ENCODE measurements at regions not wholly inside any gene's neighbourhood (a gene's known extent, or its start where the extent isn't known, plus 50 kb on each side); places are given as distances from the start of the nearest gene placed in this dataset.

DNA sequence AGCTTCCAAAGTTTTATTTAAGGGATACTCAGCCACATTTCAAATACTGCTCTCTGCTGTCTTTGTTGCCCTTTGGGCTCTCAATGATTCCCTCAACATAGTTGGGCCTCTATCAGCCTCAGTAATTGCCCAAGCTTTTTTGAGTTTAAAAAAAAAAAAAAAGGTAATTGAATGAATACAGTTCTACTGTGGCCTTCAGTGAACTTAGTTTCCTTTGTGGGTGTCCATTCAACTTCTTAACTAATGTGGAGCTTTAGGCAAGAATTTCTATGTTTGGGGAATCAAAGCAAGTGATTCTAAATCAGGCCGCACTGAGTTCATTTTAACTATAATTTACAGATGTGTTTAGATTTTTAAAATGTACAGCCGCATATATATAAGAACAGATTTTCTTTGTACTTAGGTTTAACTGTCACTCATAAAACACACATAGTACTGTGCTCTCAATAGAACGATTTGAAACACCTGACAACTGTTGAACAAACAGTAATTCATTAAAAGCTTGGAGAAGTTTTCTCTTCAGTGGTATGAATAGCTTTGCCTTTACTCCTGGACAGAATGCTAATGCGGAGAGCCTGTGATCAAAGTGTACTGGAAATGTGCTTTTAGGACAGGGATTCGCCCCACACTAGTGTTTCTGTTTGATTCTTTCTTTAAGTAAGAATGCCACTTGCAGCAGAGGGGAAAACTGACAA lies 844.9 kb upstream of the SEMA6D start:
- TF ChIP-seq, protein P1, sequence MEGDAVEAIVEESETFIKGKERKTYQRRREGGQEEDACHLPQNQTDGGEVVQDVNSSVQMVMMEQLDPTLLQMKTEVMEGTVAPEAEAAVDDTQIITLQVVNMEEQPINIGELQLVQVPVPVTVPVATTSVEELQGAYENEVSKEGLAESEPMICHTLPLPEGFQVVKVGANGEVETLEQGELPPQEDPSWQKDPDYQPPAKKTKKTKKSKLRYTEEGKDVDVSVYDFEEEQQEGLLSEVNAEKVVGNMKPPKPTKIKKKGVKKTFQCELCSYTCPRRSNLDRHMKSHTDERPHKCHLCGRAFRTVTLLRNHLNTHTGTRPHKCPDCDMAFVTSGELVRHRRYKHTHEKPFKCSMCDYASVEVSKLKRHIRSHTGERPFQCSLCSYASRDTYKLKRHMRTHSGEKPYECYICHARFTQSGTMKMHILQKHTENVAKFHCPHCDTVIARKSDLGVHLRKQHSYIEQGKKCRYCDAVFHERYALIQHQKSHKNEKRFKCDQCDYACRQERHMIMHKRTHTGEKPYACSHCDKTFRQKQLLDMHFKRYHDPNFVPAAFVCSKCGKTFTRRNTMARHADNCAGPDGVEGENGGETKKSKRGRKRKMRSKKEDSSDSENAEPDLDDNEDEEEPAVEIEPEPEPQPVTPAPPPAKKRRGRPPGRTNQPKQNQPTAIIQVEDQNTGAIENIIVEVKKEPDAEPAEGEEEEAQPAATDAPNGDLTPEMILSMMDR (IDR thresholded peaks at IDR 0.05): no peak
- TF ChIP-seq SOX15 (CRISPR knock-in tag; IDR thresholded peaks at IDR 0.05) (no peak), NFE2L1 (CRISPR knock-in tag; IDR thresholded peaks at IDR 0.05) (no peak), ELF4 (CRISPR knock-in tag; IDR thresholded peaks at IDR 0.05; ENCODE audit: low read depth) (no peak), SMAD3 (CRISPR knock-in tag; IDR thresholded peaks at IDR 0.05; ENCODE audit: borderline replicate concordance) (no peak), SP1 (CRISPR knock-in tag; conservative IDR thresholded peaks at IDR 0.05) (no peak), ETV6 (CRISPR knock-in tag; IDR thresholded peaks at IDR 0.05) (no peak)
- TF ChIP-seq, protein P2, sequence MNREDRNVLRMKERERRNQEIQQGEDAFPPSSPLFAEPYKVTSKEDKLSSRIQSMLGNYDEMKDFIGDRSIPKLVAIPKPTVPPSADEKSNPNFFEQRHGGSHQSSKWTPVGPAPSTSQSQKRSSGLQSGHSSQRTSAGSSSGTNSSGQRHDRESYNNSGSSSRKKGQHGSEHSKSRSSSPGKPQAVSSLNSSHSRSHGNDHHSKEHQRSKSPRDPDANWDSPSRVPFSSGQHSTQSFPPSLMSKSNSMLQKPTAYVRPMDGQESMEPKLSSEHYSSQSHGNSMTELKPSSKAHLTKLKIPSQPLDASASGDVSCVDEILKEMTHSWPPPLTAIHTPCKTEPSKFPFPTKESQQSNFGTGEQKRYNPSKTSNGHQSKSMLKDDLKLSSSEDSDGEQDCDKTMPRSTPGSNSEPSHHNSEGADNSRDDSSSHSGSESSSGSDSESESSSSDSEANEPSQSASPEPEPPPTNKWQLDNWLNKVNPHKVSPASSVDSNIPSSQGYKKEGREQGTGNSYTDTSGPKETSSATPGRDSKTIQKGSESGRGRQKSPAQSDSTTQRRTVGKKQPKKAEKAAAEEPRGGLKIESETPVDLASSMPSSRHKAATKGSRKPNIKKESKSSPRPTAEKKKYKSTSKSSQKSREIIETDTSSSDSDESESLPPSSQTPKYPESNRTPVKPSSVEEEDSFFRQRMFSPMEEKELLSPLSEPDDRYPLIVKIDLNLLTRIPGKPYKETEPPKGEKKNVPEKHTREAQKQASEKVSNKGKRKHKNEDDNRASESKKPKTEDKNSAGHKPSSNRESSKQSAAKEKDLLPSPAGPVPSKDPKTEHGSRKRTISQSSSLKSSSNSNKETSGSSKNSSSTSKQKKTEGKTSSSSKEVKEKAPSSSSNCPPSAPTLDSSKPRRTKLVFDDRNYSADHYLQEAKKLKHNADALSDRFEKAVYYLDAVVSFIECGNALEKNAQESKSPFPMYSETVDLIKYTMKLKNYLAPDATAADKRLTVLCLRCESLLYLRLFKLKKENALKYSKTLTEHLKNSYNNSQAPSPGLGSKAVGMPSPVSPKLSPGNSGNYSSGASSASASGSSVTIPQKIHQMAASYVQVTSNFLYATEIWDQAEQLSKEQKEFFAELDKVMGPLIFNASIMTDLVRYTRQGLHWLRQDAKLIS (CRISPR knock-in tag; IDR thresholded peaks at IDR 0.05; ENCODE audit: borderline replicate concordance): no peak
- TF ChIP-seq, protein P3, sequence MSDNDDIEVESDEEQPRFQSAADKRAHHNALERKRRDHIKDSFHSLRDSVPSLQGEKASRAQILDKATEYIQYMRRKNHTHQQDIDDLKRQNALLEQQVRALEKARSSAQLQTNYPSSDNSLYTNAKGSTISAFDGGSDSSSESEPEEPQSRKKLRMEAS (CRISPR knock-in tag; IDR thresholded peaks at IDR 0.05): no peak
- TF ChIP-seq, protein P4, sequence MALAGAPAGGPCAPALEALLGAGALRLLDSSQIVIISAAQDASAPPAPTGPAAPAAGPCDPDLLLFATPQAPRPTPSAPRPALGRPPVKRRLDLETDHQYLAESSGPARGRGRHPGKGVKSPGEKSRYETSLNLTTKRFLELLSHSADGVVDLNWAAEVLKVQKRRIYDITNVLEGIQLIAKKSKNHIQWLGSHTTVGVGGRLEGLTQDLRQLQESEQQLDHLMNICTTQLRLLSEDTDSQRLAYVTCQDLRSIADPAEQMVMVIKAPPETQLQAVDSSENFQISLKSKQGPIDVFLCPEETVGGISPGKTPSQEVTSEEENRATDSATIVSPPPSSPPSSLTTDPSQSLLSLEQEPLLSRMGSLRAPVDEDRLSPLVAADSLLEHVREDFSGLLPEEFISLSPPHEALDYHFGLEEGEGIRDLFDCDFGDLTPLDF (CRISPR knock-in tag; IDR thresholded peaks at IDR 0.05): no peak

Data from WTC11 (cell line).